SK-N-SH (cell line): ENCODE measurements at regions not wholly inside any gene's neighbourhood (a gene's known extent, or its start where the extent isn't known, plus 50 kb on each side); places are given as distances from the start of the nearest gene placed in this dataset.

Experiments
- CTCF ChIA-PET: fragments of 300-600, 350-600 bp; formaldehyde crosslinking; extraction: SDS; loops from one replicate; lab custom pipeline; 2021; lab: Yijun Ruan, JAX
- POLR2A ChIA-PET: fragments of 350-600 bp; sonication (Branson Sonifier 250); formaldehyde crosslinking; extraction: SDS; loops from one replicate; lab custom pipeline; 2020; ENCODE audit warnings: antibody characterized with exemption, inconsistent platforms; lab: Yijun Ruan, JAX
- DNase-seq: peaks from one replicate; pipeline ENCODE4 v3.0.0; 2012
- H2AFZ ChIP-seq: fragments of 200-600 bp; sonication (generic); 2 replicates; pipeline ENCODE4 v1.8.1; 2016; ENCODE audit warnings: antibody characterized with exemption, mild to moderate bottlenecking, low read depth
- H3F3A ChIP-seq: fragments of 200-600 bp; sonication (generic); replicated peaks from 2 replicates; pipeline ENCODE3; 2016; ENCODE audit warnings: antibody characterized with exemption, mild to moderate bottlenecking; ENCODE audit not compliant: insufficient read depth
- H3K27ac ChIP-seq, 2 experiments: fragments of 200-500 bp in 1 of 2; fragments of 200-600 bp in 1 of 2; sonication (Bioruptor generic) in 1 of 2; sonication (generic), shearing (Covaris generic) in 1 of 2; 2 replicates each; pipeline versions ENCODE4 v1.5.1 to v1.6.1; 2014 to 2016; ENCODE audit warnings: low read depth in 2 of 2, inconsistent platforms in 1 of 2, low read length in 1 of 2, mild to moderate bottlenecking in 1 of 2, mixed read lengths in 1 of 2
- H3K27me3 ChIP-seq: fragments of 200-600 bp; sonication (generic), shearing (Covaris generic); 2 replicates; pipeline ENCODE4 v1.6.1; 2016; ENCODE audit warnings: mixed run types; ENCODE audit not compliant: insufficient read depth
- H3K36me3 ChIP-seq, 2 experiments: fragments of 200-500 bp in 1 of 2; fragments of 200-600 bp in 1 of 2; sonication (Bioruptor generic) in 1 of 2; sonication (generic) in 1 of 2; replicated peaks in 1 of 2; 2 replicates each; pipeline versions ENCODE3 to v1.5.1; 2014 to 2016; ENCODE audit warnings: low read length in 1 of 2, mild to moderate bottlenecking in 1 of 2; ENCODE audit not compliant: insufficient read depth in 2 of 2, control insufficient read depth in 1 of 2
- H3K4me1 ChIP-seq, 2 experiments: fragments of 200-500 bp in 1 of 2; fragments of 200-600 bp in 1 of 2; sonication (Bioruptor generic) in 1 of 2; sonication (generic), shearing (Covaris generic) in 1 of 2; 2 replicates each; pipeline versions ENCODE4 v1.5.1 to v1.6.1; 2014 to 2016; ENCODE audit warnings: low read depth in 1 of 2, low read length in 1 of 2, mixed run types in 1 of 2; ENCODE audit not compliant: insufficient read depth in 2 of 2, control insufficient read depth in 1 of 2
- H3K4me2 ChIP-seq: fragments of 200-600 bp; sonication (generic), shearing (Covaris generic); 2 replicates; pipeline ENCODE4 v1.6.1; 2017; ENCODE audit warnings: mixed run types
- H3K4me3 ChIP-seq, 2 experiments: fragments of 200-500 bp in 1 of 2; fragments of 200-600 bp in 1 of 2; sonication (Bioruptor generic) in 1 of 2; sonication (generic), shearing (Covaris generic) in 1 of 2; 2 replicates each; pipeline versions ENCODE4 v1.5.1 to v1.8.1; 2014 to 2016; ENCODE audit warnings: low read depth in 2 of 2, inconsistent platforms in 1 of 2, low read length in 1 of 2, mild to moderate bottlenecking in 1 of 2, mixed read lengths in 1 of 2, moderate library complexity in 1 of 2
- H3K79me2 ChIP-seq: fragments of 200-600 bp; sonication (generic); 2 replicates; pipeline ENCODE4 v1.8.1; 2017; ENCODE audit warnings: mild to moderate bottlenecking; ENCODE audit not compliant: insufficient read depth
- H3K9ac ChIP-seq: fragments of 200-600 bp; sonication (generic); 2 replicates; pipeline ENCODE4 v1.6.1; 2017; ENCODE audit warnings: mixed run types
- H3K9me2 ChIP-seq: fragments of 200-600 bp; sonication (generic); 2 replicates; pipeline ENCODE4 v1.6.1; 2017; ENCODE audit warnings: mixed run types
- H3K9me3 ChIP-seq: fragments of 200-600 bp; sonication (generic); 2 replicates; pipeline ENCODE4 v1.6.1; 2017; ENCODE audit warnings: mixed run types, mild to moderate bottlenecking, moderate library complexity
- H4K20me1 ChIP-seq: fragments of 200-600 bp; sonication (generic); 2 replicates; pipeline ENCODE4 v1.6.1; 2017; ENCODE audit warnings: mild to moderate bottlenecking, mixed run types; ENCODE audit not compliant: insufficient read depth
- CHD2 ChIP-seq: fragments of 150-350 bp; IDR thresholded peaks from 2 replicates; pipeline ENCODE4 v1.6.1; 2018; ENCODE audit warnings: low read length; ENCODE audit not compliant: partially characterized antibody
- EP300 ChIP-seq, 2 experiments: IDR thresholded peaks; 2 replicates each; pipeline versions ENCODE4 v1.4.0 to v1.6.1; 2012; ENCODE audit warnings: borderline replicate concordance in 1 of 2, low read depth in 1 of 2, low read length in 1 of 2
- EZH2phosphoT487 ChIP-seq: fragments of 200-600 bp; sonication (generic); IDR thresholded peaks from 2 replicates; pipeline ENCODE4 v1.6.1; 2017; ENCODE audit warnings: low read depth, mixed run types, mild to moderate bottlenecking, antibody characterized with exemption, moderate library complexity, borderline replicate concordance
- FOXJ3 ChIP-seq: sonication (generic); formaldehyde crosslinking; IDR thresholded peaks from 2 replicates; pipeline ENCODE4 v1.5.1; 2020; ENCODE audit warnings: mild to moderate bottlenecking, missing genetic modification reagents
- FOXM1 ChIP-seq: IDR thresholded peaks from 2 replicates; pipeline ENCODE4 v1.4.0; 2012; ENCODE audit warnings: low read depth, mild to moderate bottlenecking
- GABPA ChIP-seq: IDR thresholded peaks from 2 replicates; pipeline ENCODE4 v1.4.0; 2012; ENCODE audit warnings: low read depth, mild to moderate bottlenecking
- GATA2 ChIP-seq: sonication (generic); formaldehyde crosslinking; IDR thresholded peaks from 2 replicates; pipeline ENCODE4 v1.5.0; 2020; ENCODE audit warnings: mild to moderate bottlenecking, missing genetic modification reagents
- IRF3 ChIP-seq: fragments of 150-350 bp; IDR thresholded peaks from 2 replicates; pipeline ENCODE4 v1.6.1; 2016; ENCODE audit warnings: mild to moderate bottlenecking, low read depth, low read length
- JUND ChIP-seq: IDR thresholded peaks from 2 replicates; pipeline ENCODE4 v1.4.0; 2012
- MEF2A ChIP-seq: IDR thresholded peaks from 2 replicates; pipeline ENCODE4 v1.4.0; 2012; ENCODE audit warnings: low read depth, borderline replicate concordance
- RCOR1 ChIP-seq: fragments of 150-350 bp; IDR thresholded peaks from 2 replicates; pipeline ENCODE4 v1.6.1; 2017; ENCODE audit warnings: antibody characterized with exemption, low read length
- SIN3A ChIP-seq: IDR thresholded peaks from 2 replicates; pipeline ENCODE4 v1.6.1; 2012; ENCODE audit warnings: low read depth, mild to moderate bottlenecking, low read length, moderate library complexity, borderline replicate concordance
- SMC3 ChIP-seq: IDR thresholded peaks from 2 replicates; pipeline ENCODE4 v1.6.1; 2012; ENCODE audit warnings: low read depth, low read length, improper control_type of control experiment
- USF2 ChIP-seq: fragments of 150-350 bp; IDR thresholded peaks from 2 replicates; pipeline ENCODE4 v1.6.1; 2017; ENCODE audit warnings: antibody characterized with exemption, low read length, low read depth, borderline replicate concordance
- YY1 ChIP-seq: IDR thresholded peaks from 2 replicates; pipeline ENCODE4 v1.4.0; 2012; ENCODE audit warnings: low read depth, mild to moderate bottlenecking
- ZBTB33 ChIP-seq: IDR thresholded peaks from 2 replicates; pipeline ENCODE4 v1.4.0; 2012; ENCODE audit warnings: low read depth, borderline replicate concordance
- WGBS: methylation state at CpG from one replicate; pipeline ENCODE4 v1.1.6; 2017; ENCODE audit warnings: low lambda C conversion rate; 5-methylcytosine and 5-hydroxymethylcytosine counted together

GRCh38 chr17:74004056-74004455 lies 199.4 kb upstream of the RPL38 start:
- TF ChIP-seq EP300 (IDR thresholded peaks at IDR 0.05; ENCODE audit: borderline replicate concordance in 1 of 2, low read depth in 1 of 2, low read length in 1 of 2), result no peak
- TF ChIP-seq GABPA, result no peak
- no peak for TF ChIP-seq FOXJ3 (CRISPR knock-in tag)
- TF ChIP-seq RCOR1, result no peak
- no peak for TF ChIP-seq SMC3
- TF ChIP-seq, all 33 proteins: peak for 0
- Histone ChIP-seq H3K9ac (no peak overlapping the region), H4K20me1 (no peaks in the 10 kb centered on the region), H3F3A (no peaks in the 10 kb centered on the region), H3K36me3 (no peaks in the 10 kb centered on the region), H3K79me2 (no peaks in the 10 kb centered on the region), H3K4me1 (peaks cover 0 to 6% of the 10 kb centered on the region in 2 experiments; a peak in 1 of 4 replicates), H2AFZ (no peak overlapping the region), H3K9me3 (peaks cover 3% of the 10 kb centered on the region; the same call in 1 of the 2 replicates), H3K27me3 (no peaks in the 10 kb centered on the region), H3K4me3 (no peak overlapping the region), H3K9me2 (no peaks in the 10 kb centered on the region), H3K27ac (no peak overlapping the region), H3K4me2 (no peak overlapping the region)
- no peak for DNase-seq
- WGBS, result 29% methylated on average over 7 of the region's 7 CpGs
- CTCF ChIA-PET, result interaction anchor here (1.0 kb wide), 1 partner anchor 749 kb away, joined by 3 read pairs; no protein-coding TSS in a partner anchor
- POLR2A ChIA-PET, result no interaction called here

GRCh38 chr17:74005790-74006189 lies 197.7 kb upstream of the RPL38 start:
- Histone ChIP-seq H3K4me3 (no peak overlapping the region), H3K4me2 (no peak overlapping the region), H3K27me3 (no peaks in the 10 kb centered on the region), H2AFZ (no peak overlapping the region), H3K9me3 (peaks cover 3% of the 10 kb centered on the region; the same call in 1 of the 2 replicates), H3K27ac (no peak overlapping the region), H3K9me2 (no peaks in the 10 kb centered on the region), H3K9ac (no peak overlapping the region), H4K20me1 (no peaks in the 10 kb centered on the region), H3K36me3 (no peaks in the 10 kb centered on the region), H3K79me2 (no peaks in the 10 kb centered on the region), H3K4me1 (peaks cover 0 to 12% of the 10 kb centered on the region in 2 experiments; a peak in 1 of 4 replicates), H3F3A (no peaks in the 10 kb centered on the region)
- DNase-seq, result no peak
- POLR2A ChIA-PET, result no interaction called here
- CTCF ChIA-PET, result interaction anchor here (0.9 to 5.0 kb wide), 2 partner anchors 49 to 360 kb away, joined by 4 to 20 read pairs; partner anchors contain the start of gene SDK2
- TF ChIP-seq ZBTB33, result no peak
- 47% methylated on average over 9 of the region's 9 CpGs for WGBS

GRCh38 chr17:74006371-74006770 lies 197.1 kb upstream of the RPL38 start:
- ChIA-PET CTCF (interaction anchor here (0.6 to 5.0 kb wide), 4 partner anchors 8 to 360 kb away, joined by 3 to 20 read pairs (median 5); partner anchors contain the start of gene SDK2), POLR2A (no interaction called here)
- no peak for DNase-seq
- WGBS, result 17% methylated on average over 5 of the region's 8 CpGs
- H4K20me1 ChIP-seq, result no peaks in the 10 kb centered on the region
- no peak overlapping the region for H3K4me2 ChIP-seq
- H3K27ac ChIP-seq, result no peak overlapping the region
- no peak overlapping the region for H3K4me3 ChIP-seq
- H2AFZ ChIP-seq, result no peak overlapping the region
- TF ChIP-seq IRF3 (no peak), EZH2phosphoT487 (no peak), SMC3 (no peak), JUND (no peak), YY1 (no peak), CHD2 (no peak), USF2 (no peak), RCOR1 (no peak), EP300 (IDR thresholded peaks at IDR 0.05; ENCODE audit: borderline replicate concordance in 1 of 2, low read depth in 1 of 2, low read length in 1 of 2) (no peak), MEF2A (no peak), GATA2 (CRISPR knock-in tag) (no peak), FOXM1 (no peak), GABPA (no peak), SIN3A (no peak)
- H3K9me3 ChIP-seq, result peaks cover 3% of the 10 kb centered on the region; the same call in 1 of the 2 replicates
- peaks cover 0 to 12% of the 10 kb centered on the region in 2 experiments; a peak in 1 of 4 replicates for H3K4me1 ChIP-seq
- no peaks in the 10 kb centered on the region for H3K36me3 ChIP-seq
- H3F3A ChIP-seq, result no peaks in the 10 kb centered on the region
- H3K27me3 ChIP-seq, result no peaks in the 10 kb centered on the region
- no peaks in the 10 kb centered on the region for H3K79me2 ChIP-seq
- H3K9me2 ChIP-seq, result no peaks in the 10 kb centered on the region
- H3K9ac ChIP-seq, result no peak overlapping the region
